NCI-H1694 (cell line): ENCODE measurements at regions not wholly inside any gene's neighbourhood (a gene's known extent, or its start where the extent isn't known, plus 50 kb on each side); places are given as distances from the start of the nearest gene placed in this dataset.
"Not testable (repeated sequence)": the region's sequence is repeated elsewhere in the genome, so short reads cannot be mapped to it uniquely, and the experiment has no call there.

Source experiments
- DNase-seq: peaks from one replicate; lab custom pipeline; 2025; lab: John Stamatoyannopoulos, UW

DNA sequence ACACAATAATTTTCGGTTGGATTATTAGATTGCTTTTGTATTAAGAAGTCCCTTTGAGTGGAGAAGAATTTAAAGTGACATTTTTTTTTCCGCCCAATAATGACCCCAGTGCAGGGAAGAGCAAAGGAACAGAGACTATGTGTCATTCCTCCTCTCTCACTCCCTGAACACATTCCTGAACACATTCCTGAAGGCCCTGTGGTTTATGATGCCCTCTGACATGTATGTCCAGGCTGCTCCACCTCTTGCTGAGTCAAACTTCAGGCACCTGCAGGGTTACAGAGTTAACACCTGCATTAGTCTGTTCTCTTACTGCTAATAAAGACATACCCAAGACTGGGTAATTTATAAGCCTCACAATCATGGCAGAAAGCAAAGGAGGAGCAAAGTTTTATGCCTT, 704.0 kb upstream of the LRRN3 start:
- DNase-seq, result no peak

DNA sequence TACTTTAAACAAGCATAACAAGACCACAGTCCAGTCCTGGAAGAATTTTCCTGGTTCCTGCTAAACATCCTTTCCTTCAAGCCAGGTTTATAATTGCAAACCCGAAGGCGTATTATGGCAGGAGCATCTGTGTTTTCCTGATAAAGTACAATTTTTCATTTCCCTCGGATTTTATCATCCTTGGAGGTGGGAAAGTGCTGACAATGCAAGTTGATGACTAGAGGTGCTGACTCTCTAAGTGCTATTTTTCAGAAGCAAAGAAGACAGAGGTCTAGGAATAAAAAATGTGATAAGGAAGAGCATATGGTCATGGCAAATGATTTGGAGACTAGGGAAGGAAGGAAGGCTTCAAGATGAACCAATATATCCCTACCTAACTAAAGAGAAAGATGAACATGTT, 703.2 kb upstream of the LRRN3 start:
- DNase-seq, result no peak

DNA sequence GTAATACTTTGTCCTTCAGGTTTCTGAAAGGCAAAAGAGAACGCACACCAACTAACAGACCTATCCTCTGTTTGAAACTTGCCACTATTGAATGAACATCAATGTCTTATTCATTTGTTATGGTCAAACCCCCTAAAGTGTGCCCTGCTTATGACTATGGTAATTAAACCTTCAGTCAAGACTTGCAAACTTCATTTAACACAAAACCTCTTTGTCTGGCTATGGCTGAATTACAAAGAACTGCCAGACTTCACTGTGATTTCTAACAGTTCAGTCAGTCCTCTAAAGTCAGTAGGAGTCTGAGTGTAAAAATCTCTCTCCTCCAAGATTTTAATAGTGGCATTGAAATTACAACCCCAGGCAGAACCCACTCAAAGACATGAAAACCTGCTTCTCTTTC, 702.5 kb upstream of the LRRN3 start:
- no peak for DNase-seq

DNA sequence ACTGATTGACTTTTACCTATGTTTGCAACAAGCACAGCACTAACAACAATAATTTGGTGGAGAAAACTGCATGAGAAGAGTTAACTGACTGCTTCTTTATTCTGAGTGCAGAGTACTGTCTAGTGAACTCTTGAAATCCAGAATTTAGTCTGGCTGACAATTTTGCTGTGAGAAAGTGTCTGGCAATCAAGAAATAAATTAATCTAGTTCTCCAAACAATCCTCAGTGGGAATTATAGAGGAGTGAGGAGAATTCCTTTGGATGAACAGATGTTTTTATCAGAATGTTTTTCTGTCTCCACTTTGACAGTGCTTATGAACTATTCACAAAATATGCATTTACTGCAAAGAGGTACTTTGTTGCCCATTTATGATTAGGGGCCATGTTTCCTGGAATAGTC, 694.9 kb upstream of the LRRN3 start:
- no peak for DNase-seq

DNA sequence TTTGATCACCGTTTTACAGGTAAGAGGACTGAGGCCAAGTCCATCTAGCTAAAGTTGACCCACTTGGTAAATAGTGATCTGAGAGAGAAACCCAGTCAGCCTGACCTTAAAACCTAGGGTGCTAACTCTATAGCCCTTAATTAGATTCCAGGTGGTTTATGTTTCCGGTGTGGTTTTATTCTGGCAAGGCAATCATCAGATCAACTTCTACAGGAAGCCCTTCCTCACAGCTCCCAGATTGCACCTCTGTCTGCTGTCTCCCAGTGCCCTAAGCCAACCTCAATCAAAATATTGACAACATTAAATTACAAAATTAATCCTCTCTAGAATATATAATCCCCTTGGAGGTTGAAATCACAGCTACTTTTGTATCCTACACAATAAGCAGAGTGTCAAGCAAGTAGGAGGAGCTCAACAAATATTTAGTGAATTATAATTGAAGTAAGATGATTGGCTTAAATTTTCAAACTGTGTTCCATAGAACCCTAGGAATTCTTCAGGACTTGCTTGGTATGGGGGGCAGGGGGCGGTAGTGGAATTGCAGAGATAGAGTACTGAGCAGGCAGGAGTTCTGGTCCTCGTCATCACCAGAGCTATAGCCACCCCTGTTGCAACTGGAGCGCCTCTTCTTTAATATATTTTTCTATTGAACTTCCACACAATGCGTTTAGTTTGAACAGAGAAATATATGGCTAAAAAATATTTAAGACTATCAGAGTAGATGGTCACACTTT, 692.8 kb upstream of the LRRN3 start:
- no peak for DNase-seq

DNA sequence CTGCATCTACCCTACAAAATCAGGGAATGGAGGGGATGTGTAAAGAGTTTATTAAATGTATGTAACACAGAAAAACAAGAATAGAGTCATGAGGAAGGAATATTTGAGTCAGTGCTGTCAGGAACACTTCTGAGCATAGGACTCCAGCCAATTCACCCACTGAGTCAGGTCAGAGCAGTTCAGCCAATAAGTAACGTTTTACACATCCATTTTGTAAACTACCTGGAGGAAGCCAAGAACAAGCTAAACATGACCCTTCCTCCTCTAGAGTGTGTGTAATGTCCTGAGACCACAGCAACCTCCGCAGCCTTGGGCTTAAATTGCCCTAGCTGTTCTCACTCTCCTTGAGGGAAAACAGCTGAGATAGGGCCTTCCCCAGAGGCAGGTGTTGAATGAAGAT, 691.5 kb upstream of the LRRN3 start:
- no peak for DNase-seq

DNA sequence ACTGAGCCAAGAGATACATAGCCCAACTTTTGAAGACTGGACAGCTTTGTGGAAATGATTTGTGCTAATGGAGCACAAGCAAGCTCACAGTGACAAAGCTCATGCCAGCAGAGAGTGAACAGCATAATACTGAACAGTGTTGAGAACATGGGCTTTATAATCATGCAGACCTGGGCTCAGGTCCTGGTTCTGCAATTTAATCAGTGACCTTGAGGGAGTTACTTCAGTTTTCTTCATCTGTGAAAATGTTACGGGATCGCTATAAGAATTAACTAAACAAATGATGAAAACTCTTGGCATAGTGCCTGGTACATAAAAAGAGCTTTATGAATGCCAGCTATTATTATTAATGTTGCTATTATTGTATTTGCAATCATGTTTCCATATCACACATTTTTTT, 690.5 kb upstream of the LRRN3 start:
- DNase-seq, result no peak

DNA sequence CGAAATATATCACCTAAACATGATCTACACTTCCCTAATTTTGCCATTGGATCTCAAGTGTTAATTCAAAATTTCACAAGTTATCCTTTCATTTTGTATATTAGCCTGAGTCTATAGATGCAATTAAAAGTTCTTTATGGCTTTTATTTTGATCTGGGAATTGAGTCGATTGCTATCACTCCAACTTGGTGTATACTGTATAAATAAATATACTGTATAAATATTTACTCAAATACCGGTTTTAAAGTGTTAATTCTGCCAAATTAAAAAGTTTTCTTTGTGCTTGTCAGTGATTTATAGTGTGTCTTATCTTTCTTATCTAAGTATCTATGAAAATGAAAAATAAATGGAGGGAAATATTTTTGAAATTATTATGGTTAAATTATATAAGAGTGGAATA, 683.7 kb upstream of the LRRN3 start:
- no peak for DNase-seq

DNA sequence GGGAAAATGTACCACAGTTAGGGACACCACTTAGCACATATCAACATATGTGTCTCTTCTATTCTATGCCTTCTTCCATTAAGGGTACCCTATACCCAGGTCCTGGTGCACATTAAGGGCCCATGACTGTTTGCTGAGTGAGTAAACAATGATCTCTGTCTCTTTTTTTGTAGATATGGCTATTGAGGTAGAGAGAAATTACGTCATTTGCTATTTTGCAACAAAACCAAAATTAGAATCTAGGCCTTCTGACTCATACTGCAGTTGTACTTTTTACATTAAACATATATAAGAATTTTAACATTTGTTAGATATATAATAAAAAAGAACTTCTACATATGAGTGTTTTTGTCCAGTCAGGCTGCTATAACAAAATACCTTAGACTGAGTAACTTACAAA, 683.2 kb upstream of the LRRN3 start:
- DNase-seq, result no peak

DNA sequence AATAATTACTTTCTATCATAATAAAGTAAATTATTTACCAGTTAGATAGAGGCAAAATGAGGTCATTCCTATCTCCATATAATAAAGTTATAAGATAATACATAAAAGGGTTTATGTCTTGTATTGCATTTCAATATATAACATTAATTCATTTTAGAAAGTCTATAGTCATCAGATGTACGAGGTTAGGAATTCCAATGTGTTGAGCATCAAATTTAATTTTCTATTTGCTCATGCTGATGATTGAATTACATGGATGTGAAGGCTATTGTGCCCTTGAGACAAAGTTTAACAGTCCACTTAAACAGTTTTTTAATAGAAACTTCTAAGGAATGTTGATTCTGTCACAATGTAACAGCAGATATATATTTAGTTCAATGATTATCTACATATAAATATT, 678.3 kb upstream of the LRRN3 start:
- no peak for DNase-seq

DNA sequence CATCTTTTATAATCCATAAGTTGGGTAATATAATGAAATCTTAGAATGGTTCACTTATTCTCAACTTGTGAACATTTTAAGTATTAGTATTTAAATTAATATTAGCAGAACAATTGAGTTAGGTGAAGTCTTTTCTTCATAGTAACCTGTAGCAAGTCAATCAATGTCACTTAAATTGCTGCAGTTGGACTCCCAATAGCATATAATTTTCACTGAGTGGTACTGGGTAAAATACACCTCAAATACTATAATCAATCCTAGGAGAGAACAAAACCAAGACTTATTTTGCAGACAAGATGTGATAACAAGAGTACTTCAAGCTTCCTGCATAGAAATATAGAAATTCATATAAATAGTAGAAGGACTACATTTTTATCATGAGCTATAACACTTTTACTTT, 677.9 kb upstream of the LRRN3 start:
- DNase-seq, result no peak

DNA sequence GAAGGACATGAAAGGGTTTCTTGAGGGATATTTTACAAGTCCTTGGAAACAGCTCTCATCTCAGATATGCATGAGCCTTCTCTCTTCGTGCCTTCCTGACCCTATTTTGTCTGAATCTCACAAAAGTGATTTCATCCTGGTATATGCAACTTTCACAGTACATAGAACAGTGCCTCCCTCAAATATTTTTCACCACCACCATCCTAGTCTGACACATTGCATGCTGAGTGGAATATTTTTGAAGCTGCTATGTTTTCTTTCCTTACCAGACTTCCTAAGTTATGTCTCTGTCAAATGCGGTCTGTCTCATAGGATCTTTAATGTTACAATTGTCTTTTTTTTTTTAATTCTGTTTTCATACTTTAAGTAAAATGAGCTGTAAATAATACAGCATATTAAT, 673.3 kb upstream of the LRRN3 start:
- DNase-seq, result no peak

DNA sequence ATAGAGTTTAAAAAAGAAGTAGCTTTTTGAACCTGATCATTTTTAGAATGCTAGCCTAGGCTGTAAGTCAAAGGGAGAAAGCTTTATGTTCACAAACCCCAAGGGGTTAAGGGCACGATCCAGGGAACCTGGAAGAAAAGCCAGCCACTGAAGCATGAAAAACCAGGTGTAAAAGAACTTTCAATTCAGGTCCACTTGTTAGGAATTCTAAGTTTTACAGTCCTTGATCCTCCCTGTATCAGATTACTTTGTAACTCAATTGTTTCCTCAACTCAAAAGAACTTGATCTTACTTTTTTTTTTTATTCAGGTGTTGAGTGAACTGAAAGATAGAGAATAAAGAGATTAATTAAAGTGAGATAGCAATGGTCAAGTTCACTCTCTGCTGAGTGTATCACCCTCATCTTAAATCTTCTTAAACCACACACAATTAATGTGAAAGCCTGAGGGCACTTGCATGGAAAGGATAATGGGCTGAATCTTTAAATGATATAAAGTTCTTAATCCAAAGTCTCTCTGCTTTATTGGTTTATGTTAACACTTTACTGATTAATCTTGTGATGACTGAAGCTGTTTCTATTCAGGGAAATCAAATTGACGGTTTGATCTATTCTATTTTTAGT, 672.2 kb upstream of the LRRN3 start:
- DNase-seq, result no peak

DNA sequence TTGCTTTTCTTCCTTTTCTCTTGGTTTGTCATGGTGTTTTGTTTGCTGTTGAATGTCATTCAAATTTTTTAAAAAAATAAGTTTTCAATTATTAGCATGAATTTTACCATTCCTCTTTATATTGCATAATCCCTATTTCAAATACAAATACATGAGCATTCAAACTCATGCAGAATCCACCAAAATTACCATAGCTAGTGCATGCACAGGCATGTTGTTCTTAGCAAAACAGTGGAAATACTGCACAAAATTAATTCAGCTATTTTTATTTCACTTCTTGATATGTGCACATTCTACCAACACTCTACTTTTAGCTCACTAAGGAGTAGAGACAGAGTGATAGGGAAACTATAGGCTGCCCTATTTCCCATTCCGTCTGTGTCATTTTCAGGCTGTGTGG, 670.1 kb upstream of the LRRN3 start:
- no peak for DNase-seq

DNA sequence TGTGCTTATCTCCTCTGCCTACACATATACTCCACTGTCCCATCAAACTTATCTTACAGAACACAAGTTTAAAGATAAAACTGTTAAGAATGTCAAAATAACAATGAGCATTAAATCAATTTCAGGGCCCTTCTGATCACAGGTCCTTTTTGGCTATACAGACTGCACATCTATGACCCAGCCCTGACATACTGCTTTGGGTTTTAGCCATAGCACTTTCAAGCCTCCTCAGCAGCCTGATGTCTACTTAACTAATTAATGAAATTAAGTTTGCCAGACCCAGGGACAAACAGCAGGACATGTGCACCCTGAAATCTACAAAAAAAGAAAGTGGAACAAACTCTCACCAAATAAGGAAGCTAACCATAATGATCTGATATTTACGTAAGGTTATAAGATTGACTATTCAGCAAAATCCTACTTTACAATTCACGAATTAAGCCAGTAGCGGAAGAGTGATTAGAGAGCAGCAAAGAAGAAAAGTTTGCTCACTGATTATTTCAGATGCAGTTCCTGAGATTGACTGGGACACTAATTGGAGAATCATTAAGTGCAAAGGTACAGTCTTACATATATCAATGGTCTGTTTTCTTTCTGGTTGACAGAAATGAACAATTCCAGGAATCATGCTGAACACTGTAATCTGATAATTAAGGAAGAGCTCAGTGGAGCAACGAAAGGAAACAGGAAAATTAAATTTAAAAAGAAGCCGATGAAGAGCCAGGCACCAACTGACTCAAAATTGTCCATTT, 669.3 kb upstream of the LRRN3 start:
- DNase-seq, result no peak

DNA sequence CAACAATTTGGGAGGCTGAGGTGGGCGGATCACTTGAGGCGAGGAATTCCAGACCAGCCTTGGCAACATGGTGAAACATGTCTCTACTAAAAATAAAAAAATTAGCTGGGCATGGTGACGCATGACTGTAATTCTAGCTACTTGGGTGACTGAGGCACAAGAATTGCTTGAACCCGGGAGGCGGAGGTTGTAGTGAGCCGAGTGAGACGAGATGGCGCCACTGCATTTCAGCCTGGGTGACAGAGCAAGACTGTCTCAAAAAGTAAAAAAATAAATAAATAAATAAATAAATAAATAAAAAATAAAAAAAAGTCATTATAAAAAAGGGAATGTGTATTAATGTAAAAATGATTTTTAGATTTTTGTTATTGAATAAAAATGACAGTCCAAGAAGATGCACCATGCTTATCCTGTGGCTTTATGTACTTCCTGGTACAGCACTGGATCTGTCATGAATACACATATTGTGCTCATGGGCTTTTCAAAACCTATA, 658.8 kb upstream of the LRRN3 start:
- no peak for DNase-seq

DNA sequence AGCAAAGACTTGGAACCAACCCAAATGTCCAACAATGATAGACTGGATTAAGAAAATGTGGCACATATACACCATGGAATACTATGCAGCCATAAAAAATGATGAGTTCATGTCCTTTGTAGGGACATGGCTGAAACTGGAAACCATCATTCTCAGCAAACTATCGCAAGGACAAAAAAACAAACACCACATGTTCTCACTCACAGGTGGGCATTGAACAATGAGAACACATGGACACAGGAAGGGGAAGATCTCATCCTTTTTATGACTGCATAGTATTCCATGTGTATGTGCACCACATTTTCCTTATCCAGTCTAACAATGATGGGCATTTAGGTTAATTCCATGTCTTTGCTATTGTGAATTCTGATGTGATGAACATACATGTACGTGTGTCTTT, 652.0 kb upstream of the LRRN3 start:
- not testable (repeated sequence) for DNase-seq

DNA sequence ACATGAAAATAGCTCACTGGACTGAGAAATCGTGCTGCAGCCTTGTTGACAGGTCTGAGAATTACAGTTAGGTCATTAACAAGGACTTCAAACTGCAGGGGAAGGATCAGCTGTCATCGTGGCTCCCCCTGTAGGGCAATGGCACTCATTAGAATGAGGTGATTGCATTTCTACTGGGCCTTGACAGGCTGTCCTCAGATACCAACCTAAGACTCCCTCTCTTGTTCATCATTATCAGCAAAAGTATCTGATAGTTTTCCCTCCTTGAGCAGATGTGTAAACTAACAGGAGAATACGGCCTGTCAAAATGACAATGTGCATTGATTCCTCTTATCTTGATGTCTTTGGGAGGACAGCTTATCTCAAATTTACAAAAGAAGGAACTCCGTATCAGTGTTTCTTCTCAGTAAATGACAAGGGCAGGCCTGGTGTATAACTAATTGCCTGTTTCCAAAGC, 648.5 kb upstream of the LRRN3 start:
- DNase-seq, result peak; percentile 44

DNA sequence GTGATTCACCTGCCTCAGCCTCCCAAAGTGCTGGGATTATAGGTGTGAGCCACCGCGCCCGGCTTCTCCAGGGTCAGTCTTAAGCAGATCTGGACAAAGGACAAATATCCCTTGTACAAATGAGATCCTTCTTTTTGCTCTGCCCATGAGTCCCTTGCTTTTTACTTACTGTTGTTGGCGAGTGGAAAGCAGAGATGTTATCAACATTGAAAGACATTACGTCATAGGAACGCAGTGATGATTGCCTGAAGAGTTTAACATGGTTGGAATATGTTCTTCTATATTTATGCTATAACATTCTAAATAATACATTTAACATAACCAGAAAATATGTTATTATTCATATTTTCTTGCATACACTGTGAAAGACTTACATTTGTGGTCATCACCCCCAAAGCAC, 644.3 kb upstream of the LRRN3 start:
- DNase-seq, result no peak

DNA sequence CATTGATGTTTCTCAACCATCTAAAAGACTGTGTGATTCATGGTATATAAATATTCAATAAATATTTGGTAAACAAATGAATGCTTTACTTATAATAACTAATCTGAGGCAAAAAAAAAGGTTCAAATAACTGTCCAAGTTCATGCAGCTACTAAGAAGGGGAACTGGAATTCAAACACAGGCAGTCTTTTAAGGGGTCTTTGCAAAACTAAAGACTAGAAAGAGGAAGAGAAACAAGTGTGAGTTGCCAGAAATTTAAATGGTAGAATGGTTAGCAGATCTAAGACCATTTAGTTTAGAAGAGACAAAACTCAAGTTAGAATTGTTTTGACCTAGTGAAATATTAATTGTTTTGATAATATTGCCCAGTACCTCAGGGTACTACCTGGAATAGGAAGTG, 642.0 kb upstream of the LRRN3 start:
- no peak for DNase-seq

DNA sequence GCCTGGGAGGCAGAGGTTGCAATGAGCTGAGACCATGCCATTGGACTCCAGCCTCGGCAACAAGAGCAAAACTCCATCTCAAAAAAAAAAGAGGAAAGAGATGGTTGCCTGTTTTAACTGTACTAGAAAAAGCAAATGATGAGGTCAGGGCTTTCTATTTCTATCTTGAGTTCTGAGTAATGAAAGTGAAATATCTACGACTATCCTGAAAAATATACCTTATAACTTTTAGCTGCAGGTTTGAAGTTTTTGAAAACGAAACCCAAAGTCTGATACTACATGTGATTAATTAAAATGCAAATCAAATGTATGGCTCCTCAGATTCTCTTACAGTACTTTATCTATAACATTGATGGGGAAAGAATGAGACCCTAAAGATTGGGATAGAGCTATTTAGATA, 636.2 kb upstream of the LRRN3 start:
- DNase-seq, result no peak

DNA sequence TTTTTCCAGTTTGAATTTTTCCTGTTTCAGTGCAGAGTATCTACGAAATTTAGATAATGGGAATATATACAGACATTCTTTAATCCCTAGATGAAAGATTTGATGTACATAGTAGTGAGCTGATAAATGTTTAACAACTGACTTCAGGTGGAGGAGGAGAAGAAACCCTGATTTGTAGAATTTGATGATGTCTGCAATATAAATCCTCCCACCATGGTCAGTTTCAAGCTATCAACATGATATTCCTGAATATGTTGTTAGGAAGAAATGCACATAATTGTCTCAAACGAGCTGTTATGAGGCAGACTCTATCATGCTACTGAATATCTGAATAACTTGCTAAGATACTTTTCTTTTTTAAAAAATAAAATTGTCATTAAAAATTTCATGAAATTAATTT, 629.3 kb upstream of the LRRN3 start:
- no peak for DNase-seq

DNA sequence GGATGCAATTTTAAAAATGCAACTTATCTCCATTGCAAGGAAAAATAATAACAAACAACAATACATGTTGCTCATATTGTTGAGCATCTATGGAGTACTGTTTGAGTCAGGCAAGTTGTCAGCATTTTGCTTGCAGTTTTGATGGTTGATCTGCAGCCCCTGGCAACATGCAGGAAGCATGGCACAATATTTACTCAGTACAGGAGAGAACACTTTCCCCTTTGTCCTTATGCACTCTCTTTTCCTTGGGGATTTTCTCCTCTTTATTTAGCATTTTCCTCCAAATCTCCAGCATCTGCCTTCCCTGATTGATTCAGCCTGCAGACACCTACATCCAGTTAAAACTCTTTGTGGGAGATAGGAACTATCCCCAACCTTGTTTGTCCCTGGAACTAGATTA, 620.5 kb upstream of the LRRN3 start:
- no peak for DNase-seq
